ENCODE measurements at regions not wholly inside any gene's neighbourhood (a gene's known extent, or its start where the extent isn't known, plus 50 kb on each side); places are given as distances from the start of the nearest gene placed in this dataset.

DNA sequence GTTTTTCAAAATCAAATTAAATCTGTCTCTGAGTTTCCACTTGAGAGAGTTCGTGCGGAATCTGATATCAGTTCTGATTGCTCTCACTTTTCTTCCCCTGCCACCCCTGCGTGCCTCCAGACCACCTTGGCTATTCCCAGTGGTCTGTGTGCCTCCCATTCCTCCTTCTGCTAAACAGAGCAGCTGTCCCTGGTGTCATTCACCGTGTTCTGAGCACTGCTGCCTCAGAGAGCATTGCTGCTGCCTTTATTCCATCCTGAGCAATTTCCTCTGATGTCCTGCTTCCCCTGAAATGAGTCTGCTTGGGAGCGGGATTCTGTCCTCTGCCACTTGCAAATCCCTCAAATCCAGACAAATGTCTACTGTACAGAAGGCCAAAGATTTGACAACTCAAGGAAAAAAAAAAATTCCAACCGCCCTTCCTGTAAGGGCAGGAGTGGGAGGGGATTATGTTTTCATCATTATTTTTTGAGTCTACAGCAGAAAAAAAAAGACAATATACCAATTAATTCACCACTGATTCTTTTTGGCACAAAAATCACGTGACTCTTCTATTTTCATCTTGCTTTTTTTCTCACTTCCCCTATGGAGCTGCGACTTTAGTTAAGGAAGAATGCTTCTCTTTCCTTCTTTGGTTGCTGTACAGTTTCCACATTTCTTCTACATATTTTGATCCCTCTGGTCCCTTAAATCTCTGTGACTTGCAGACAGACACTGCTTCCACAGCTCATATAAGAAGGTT, 833.0 kb downstream of the EPHA7 start:
- Histone ChIP-seq H3K4me3 (ENCODE audit: low read depth in 1 of 2, low read length in 2 of 2) (no peak overlapping the region), H3K27ac (ENCODE audit: low read depth, low read length) (no peak overlapping the region), H3K9me3 (ENCODE audit: control insufficient read depth in 1 of 2, low read length in 2 of 2) (no peaks in the 10 kb centered on the region), H3K4me1 (ENCODE audit: control insufficient read depth in 1 of 2, insufficient read depth in 2 of 2, low read length in 2 of 2) (no peaks in the 10 kb centered on the region), H3K36me3 (ENCODE audit: control insufficient read depth in 1 of 2, insufficient read depth in 2 of 2, low read length in 2 of 2) (no peaks in the 10 kb centered on the region), H3K27me3 (ENCODE audit: control insufficient read depth in 1 of 2, insufficient read depth in 2 of 2, low read length in 2 of 2) (no peaks in the 10 kb centered on the region), H3K9ac (ENCODE audit: low read depth in 1 of 2, low read length in 2 of 2) (no peak overlapping the region)

GRCh38 chr6:92582211-92582610, 837.1 kb downstream of the EPHA7 start:
- Histone ChIP-seq H3K27ac (ENCODE audit: low read depth, low read length) (no peak overlapping the region), H3K27me3 (ENCODE audit: control insufficient read depth in 1 of 2, insufficient read depth in 2 of 2, low read length in 2 of 2) (no peaks in the 10 kb centered on the region), H3K4me1 (ENCODE audit: control insufficient read depth in 1 of 2, insufficient read depth in 2 of 2, low read length in 2 of 2) (no peaks in the 10 kb centered on the region), H3K9me3 (ENCODE audit: control insufficient read depth in 1 of 2, low read length in 2 of 2) (peaks cover 4 to 5% of the 10 kb centered on the region in 2 donors), H3K36me3 (ENCODE audit: control insufficient read depth in 1 of 2, insufficient read depth in 2 of 2, low read length in 2 of 2) (no peaks in the 10 kb centered on the region), H3K9ac (ENCODE audit: low read depth in 1 of 2, low read length in 2 of 2) (no peak overlapping the region), H3K4me3 (ENCODE audit: low read depth in 1 of 2, low read length in 2 of 2) (no peak overlapping the region)

- H3K4me3 ChIP-seq (ENCODE audit: low read depth in 1 of 2, low read length in 2 of 2) = no peak overlapping the region
- peaks cover 4 to 5% of the 10 kb centered on the region in 2 donors for H3K9me3 ChIP-seq (ENCODE audit: control insufficient read depth in 1 of 2, low read length in 2 of 2)
- no peak overlapping the region for H3K9ac ChIP-seq (ENCODE audit: low read depth in 1 of 2, low read length in 2 of 2)
- no peaks in the 10 kb centered on the region for H3K36me3 ChIP-seq (ENCODE audit: control insufficient read depth in 1 of 2, insufficient read depth in 2 of 2, low read length in 2 of 2)
- H3K27me3 ChIP-seq (ENCODE audit: control insufficient read depth in 1 of 2, insufficient read depth in 2 of 2, low read length in 2 of 2) = no peaks in the 10 kb centered on the region
- H3K4me1 ChIP-seq (ENCODE audit: control insufficient read depth in 1 of 2, insufficient read depth in 2 of 2, low read length in 2 of 2) = no peaks in the 10 kb centered on the region
- no peak overlapping the region for H3K27ac ChIP-seq (ENCODE audit: low read depth, low read length)
Measured at GRCh38 chr6:92577077-92577719, 842.2 kb downstream of the EPHA7 start.

DNA sequence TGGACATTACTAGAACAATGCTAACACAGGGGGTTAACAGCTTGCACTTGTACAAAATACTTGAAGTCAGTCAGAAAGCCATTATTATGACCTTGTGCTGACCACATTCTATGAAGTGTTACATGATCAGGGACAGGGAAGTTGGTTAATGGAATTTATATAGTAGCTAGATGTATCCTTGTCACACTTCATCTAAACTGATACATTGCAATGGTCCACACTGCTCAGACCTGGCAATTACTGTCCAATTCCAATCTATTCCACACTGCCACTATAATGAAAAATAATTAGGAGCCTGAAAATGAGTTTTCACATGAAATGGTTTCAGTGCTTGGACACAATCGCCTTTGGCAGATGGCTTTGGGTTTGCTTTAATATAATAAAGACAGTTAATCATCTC, 850.8 kb downstream of the EPHA7 start:
- Histone ChIP-seq H3K9me3 (ENCODE audit: control insufficient read depth in 1 of 2, low read length in 2 of 2) (no peaks in the 10 kb centered on the region), H3K9ac (ENCODE audit: low read depth in 1 of 2, low read length in 2 of 2) (no peak overlapping the region), H3K36me3 (ENCODE audit: control insufficient read depth in 1 of 2, insufficient read depth in 2 of 2, low read length in 2 of 2) (no peaks in the 10 kb centered on the region), H3K27ac (ENCODE audit: low read depth, low read length) (no peak overlapping the region), H3K4me3 (ENCODE audit: low read depth in 1 of 2, low read length in 2 of 2) (no peak overlapping the region), H3K4me1 (ENCODE audit: control insufficient read depth in 1 of 2, insufficient read depth in 2 of 2, low read length in 2 of 2) (no peaks in the 10 kb centered on the region), H3K27me3 (ENCODE audit: control insufficient read depth in 1 of 2, insufficient read depth in 2 of 2, low read length in 2 of 2) (no peaks in the 10 kb centered on the region)

DNA sequence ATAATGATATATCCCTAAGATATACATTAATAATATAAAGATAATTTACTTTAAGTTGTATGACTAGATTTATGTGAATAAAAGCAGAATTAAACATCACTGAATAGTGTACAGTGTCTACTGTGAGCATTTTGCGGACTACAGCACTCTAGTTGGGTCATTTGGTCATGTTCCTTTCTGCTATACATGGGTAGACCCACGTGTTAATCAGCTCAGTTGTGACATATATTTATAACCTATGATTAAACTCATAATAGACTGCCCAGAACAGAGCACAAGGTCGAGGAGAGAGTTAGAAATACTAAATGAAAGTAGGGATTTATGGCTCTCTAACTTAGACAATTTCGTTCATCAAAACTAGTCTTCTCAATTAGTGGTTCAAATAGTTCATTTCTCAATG, 852.7 kb downstream of the EPHA7 start:
- Histone ChIP-seq H3K4me3 (ENCODE audit: low read depth in 1 of 2, low read length in 2 of 2) (no peak overlapping the region), H3K9ac (ENCODE audit: low read depth in 1 of 2, low read length in 2 of 2) (no peak overlapping the region), H3K9me3 (ENCODE audit: control insufficient read depth in 1 of 2, low read length in 2 of 2) (no peaks in the 10 kb centered on the region), H3K4me1 (ENCODE audit: control insufficient read depth in 1 of 2, insufficient read depth in 2 of 2, low read length in 2 of 2) (no peaks in the 10 kb centered on the region), H3K27me3 (ENCODE audit: control insufficient read depth in 1 of 2, insufficient read depth in 2 of 2, low read length in 2 of 2) (no peaks in the 10 kb centered on the region), H3K36me3 (ENCODE audit: control insufficient read depth in 1 of 2, insufficient read depth in 2 of 2, low read length in 2 of 2) (no peaks in the 10 kb centered on the region), H3K27ac (ENCODE audit: low read depth, low read length) (no peak overlapping the region)

DNA sequence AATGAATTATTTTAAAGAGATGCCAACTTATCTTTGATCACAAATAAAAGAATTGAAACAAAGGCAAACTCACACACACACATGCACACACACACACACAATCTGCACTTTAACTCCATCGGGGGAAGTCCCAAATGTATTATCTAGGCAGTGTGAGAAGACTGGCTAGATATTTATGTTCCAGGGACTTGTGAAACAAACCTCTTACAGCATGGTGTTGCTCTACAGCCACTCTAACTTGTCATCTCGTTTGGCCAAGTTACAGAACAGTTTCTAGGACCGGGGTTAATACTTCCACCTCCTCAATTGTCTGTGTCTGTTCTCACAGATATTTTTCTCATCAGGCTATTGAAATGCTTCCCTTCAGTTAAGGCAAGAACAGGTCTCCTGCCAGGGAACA, 855.0 kb downstream of the EPHA7 start:
- H3K4me1 ChIP-seq (ENCODE audit: control insufficient read depth in 1 of 2, insufficient read depth in 2 of 2, low read length in 2 of 2) = no peaks in the 10 kb centered on the region
- H3K9me3 ChIP-seq (ENCODE audit: control insufficient read depth in 1 of 2, low read length in 2 of 2) = no peaks in the 10 kb centered on the region

GRCh38 chr6:92559611-92560010, 859.7 kb downstream of the EPHA7 start:
- H3K36me3 ChIP-seq (ENCODE audit: control insufficient read depth in 1 of 2, insufficient read depth in 2 of 2, low read length in 2 of 2) = no peaks in the 10 kb centered on the region
- H3K4me1 ChIP-seq (ENCODE audit: control insufficient read depth in 1 of 2, insufficient read depth in 2 of 2, low read length in 2 of 2) = no peaks in the 10 kb centered on the region
- H3K27ac ChIP-seq (ENCODE audit: low read depth, low read length) = no peak overlapping the region
- no peaks in the 10 kb centered on the region for H3K27me3 ChIP-seq (ENCODE audit: control insufficient read depth in 1 of 2, insufficient read depth in 2 of 2, low read length in 2 of 2)
- H3K9me3 ChIP-seq (ENCODE audit: control insufficient read depth in 1 of 2, low read length in 2 of 2) = no peaks in the 10 kb centered on the region
- no peak overlapping the region for H3K9ac ChIP-seq (ENCODE audit: low read depth in 1 of 2, low read length in 2 of 2)
- no peak overlapping the region for H3K4me3 ChIP-seq (ENCODE audit: low read depth in 1 of 2, low read length in 2 of 2)

More for the DNA sequence above, 855.0 kb downstream of the EPHA7 start:
- Histone ChIP-seq H3K36me3 (ENCODE audit: control insufficient read depth in 1 of 2, insufficient read depth in 2 of 2, low read length in 2 of 2) (no peaks in the 10 kb centered on the region), H3K4me3 (ENCODE audit: low read depth in 1 of 2, low read length in 2 of 2) (no peak overlapping the region), H3K27ac (ENCODE audit: low read depth, low read length) (no peak overlapping the region), H3K27me3 (ENCODE audit: control insufficient read depth in 1 of 2, insufficient read depth in 2 of 2, low read length in 2 of 2) (no peaks in the 10 kb centered on the region), H3K9ac (ENCODE audit: low read depth in 1 of 2, low read length in 2 of 2) (no peak overlapping the region)

DNA sequence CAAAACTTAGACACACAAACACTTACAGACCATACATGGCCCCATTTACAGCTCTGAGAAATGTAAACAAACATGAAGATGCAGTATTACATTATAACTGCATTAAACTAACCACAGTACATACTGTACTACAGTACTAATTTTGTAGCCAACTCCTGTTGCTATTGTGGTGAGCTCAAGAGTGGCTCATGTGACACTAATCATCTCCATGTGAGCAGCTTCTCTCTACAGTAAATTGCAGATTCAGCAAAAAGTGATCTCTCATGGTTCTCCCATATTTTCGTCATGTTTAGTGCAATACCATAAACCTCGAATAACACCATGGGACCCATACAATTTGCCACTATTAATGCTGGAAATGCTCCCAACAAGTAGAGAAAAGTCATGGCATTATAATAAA, 860.4 kb downstream of the EPHA7 start:
- no peak overlapping the region for H3K9ac ChIP-seq (ENCODE audit: low read depth in 1 of 2, low read length in 2 of 2)
- no peak overlapping the region for H3K4me3 ChIP-seq (ENCODE audit: low read depth in 1 of 2, low read length in 2 of 2)
- H3K4me1 ChIP-seq (ENCODE audit: control insufficient read depth in 1 of 2, insufficient read depth in 2 of 2, low read length in 2 of 2) = no peaks in the 10 kb centered on the region
- H3K27me3 ChIP-seq (ENCODE audit: control insufficient read depth in 1 of 2, insufficient read depth in 2 of 2, low read length in 2 of 2) = no peaks in the 10 kb centered on the region
- H3K36me3 ChIP-seq (ENCODE audit: control insufficient read depth in 1 of 2, insufficient read depth in 2 of 2, low read length in 2 of 2) = no peaks in the 10 kb centered on the region
- H3K9me3 ChIP-seq (ENCODE audit: control insufficient read depth in 1 of 2, low read length in 2 of 2) = no peaks in the 10 kb centered on the region
- no peak overlapping the region for H3K27ac ChIP-seq (ENCODE audit: low read depth, low read length)

DNA sequence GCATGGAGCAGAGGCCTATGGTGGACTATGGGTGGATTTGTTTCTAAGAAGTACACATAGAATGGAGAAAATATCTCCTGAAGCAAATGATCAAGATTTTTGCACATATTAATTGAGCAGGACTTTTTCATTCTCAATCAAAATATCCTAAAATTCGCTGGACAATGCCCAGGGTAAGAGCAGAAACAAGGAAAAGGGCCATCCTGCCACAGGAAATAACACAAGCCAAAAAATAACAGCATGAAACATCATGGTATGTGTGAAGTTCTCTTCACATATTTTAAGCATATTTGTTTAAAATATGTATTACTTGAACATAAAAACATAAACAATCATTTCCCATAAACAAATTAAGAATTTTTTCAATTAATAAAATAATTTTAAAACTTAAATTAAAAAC, 868.9 kb downstream of the EPHA7 start:
- H3K4me1 ChIP-seq (ENCODE audit: control insufficient read depth in 1 of 2, insufficient read depth in 2 of 2, low read length in 2 of 2) = no peaks in the 10 kb centered on the region
- H3K27ac ChIP-seq (ENCODE audit: low read depth, low read length) = no peak overlapping the region
- H3K27me3 ChIP-seq (ENCODE audit: control insufficient read depth in 1 of 2, insufficient read depth in 2 of 2, low read length in 2 of 2) = no peaks in the 10 kb centered on the region
- H3K9me3 ChIP-seq (ENCODE audit: control insufficient read depth in 1 of 2, low read length in 2 of 2) = no peaks in the 10 kb centered on the region
- no peaks in the 10 kb centered on the region for H3K36me3 ChIP-seq (ENCODE audit: control insufficient read depth in 1 of 2, insufficient read depth in 2 of 2, low read length in 2 of 2)
- H3K9ac ChIP-seq (ENCODE audit: low read depth in 1 of 2, low read length in 2 of 2) = no peak overlapping the region
- H3K4me3 ChIP-seq (ENCODE audit: low read depth in 1 of 2, low read length in 2 of 2) = no peak overlapping the region

DNA sequence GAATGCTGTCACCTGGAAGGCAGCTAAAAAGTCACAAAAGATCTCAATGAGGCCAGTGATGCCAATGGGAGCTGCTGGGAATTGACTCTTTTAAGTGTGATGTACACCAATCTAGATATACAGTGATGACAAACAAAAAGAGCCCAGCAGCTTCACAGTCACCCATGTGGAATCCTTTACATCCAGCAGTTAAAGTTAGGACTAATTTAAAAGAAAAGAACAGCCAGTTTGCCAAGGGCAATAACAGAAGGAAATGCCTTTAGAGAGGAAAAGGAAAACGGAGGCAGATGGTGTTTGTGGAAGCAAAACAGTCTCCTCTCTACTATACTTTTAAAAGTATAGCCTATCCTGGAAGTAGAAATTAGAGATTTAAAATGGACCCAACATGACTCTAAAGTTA, 873.5 kb downstream of the EPHA7 start:
- Histone ChIP-seq H3K27ac (ENCODE audit: low read depth, low read length) (no peak overlapping the region), H3K4me3 (ENCODE audit: low read depth in 1 of 2, low read length in 2 of 2) (no peak overlapping the region), H3K27me3 (ENCODE audit: control insufficient read depth in 1 of 2, insufficient read depth in 2 of 2, low read length in 2 of 2) (no peaks in the 10 kb centered on the region), H3K36me3 (ENCODE audit: control insufficient read depth in 1 of 2, insufficient read depth in 2 of 2, low read length in 2 of 2) (no peaks in the 10 kb centered on the region), H3K4me1 (ENCODE audit: control insufficient read depth in 1 of 2, insufficient read depth in 2 of 2, low read length in 2 of 2) (no peaks in the 10 kb centered on the region), H3K9ac (ENCODE audit: low read depth in 1 of 2, low read length in 2 of 2) (no peak overlapping the region), H3K9me3 (ENCODE audit: control insufficient read depth in 1 of 2, low read length in 2 of 2) (no peaks in the 10 kb centered on the region)
